Dendritic cell treated with granulocyte-macrophage colony-stimulating factor and Interleukin-4, amounts not matched to agents 40 ng/mL and 50 ng/mL, for 4 days (primary cell): ENCODE measurements at regions not wholly inside any gene's neighbourhood (a gene's known extent, or its start where the extent isn't known, plus 50 kb on each side); places are given as distances from the start of the nearest gene placed in this dataset.
"Not testable (repeated sequence)": the region's sequence is repeated elsewhere in the genome, so short reads cannot be mapped to it uniquely, and the experiment has no call there.

ENCODE experiments used
- H3K27ac Mint-ChIP-seq: one replicate; pipeline ENCODE4 v1.8.0; 2022; ENCODE audit warnings: mild to moderate bottlenecking, mixed read lengths
- H3K27me3 Mint-ChIP-seq: one replicate; pipeline ENCODE4 v1.8.0; 2022; ENCODE audit warnings: mild to moderate bottlenecking, mixed read lengths
- H3K36me3 Mint-ChIP-seq: one replicate; pipeline ENCODE4 v1.8.0; 2022; ENCODE audit warnings: low read depth, mixed read lengths
- H3K4me1 Mint-ChIP-seq: one replicate; pipeline ENCODE4 v1.8.0; 2022; ENCODE audit warnings: low read depth, mixed read lengths
- H3K4me3 Mint-ChIP-seq: one replicate; pipeline ENCODE4 v1.8.0; 2022; ENCODE audit warnings: mild to moderate bottlenecking, moderate library complexity, mixed read lengths
- H3K9me3 Mint-ChIP-seq: one replicate; pipeline ENCODE4 v1.8.0; 2022; ENCODE audit warnings: mixed read lengths
- intact Hi-C: fragments of 100-400 bp; cut with micrococcal nuclease; formaldehyde crosslinking; loops from one replicate; pipeline ENCODE4 v1.15.0; 2022

GRCh38 chr15:20785151-20785936 lies 80.8 kb downstream of the POTEB2 start:
- H3K27ac Mint-ChIP-seq, H3K4me3 Mint-ChIP-seq, intact Hi-C loops, H3K4me1 Mint-ChIP-seq, H3K36me3 Mint-ChIP-seq, H3K9me3 Mint-ChIP-seq, H3K27me3 Mint-ChIP-seq: not testable (repeated sequence)

DNA sequence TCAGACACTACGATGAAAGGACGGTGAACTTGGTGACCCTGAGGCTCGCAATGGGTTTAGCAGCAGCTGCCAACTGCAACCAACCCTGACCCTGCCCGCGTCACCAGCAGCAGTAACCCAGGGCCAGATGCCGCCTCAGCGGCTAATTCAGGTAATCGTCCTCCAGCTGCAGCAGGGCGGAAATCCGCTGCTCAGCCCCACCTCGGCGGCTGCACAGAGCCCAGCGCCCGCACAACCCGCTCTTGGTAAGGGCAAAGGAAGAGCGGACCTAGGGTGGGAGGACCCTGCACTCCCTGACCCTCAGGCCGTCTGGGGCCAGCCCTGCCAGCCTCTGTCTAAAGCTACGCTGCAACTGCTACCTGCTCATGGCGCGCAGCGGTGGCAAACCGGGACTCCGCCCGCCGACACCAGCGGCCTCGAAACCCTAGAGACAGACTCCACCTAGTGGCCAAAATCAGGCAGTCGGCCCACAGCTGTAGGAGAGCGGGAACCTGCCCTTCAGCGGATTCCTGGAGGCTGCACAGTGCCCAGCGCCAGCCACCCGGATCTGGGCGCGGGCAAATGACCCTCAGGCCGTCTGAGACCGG lies 82.4 kb downstream of the POTEB2 start:
- intact Hi-C loops, H3K36me3 Mint-ChIP-seq, H3K27ac Mint-ChIP-seq, H3K4me3 Mint-ChIP-seq, H3K27me3 Mint-ChIP-seq, H3K9me3 Mint-ChIP-seq, H3K4me1 Mint-ChIP-seq: not testable (repeated sequence)

- H3K9me3 Mint-ChIP-seq, intact Hi-C loops, H3K27ac Mint-ChIP-seq, H3K36me3 Mint-ChIP-seq, H3K4me3 Mint-ChIP-seq, H3K4me1 Mint-ChIP-seq, H3K27me3 Mint-ChIP-seq: not testable (repeated sequence)
Measured at GRCh38 chr15:20775412-20775811, 90.7 kb downstream of the POTEB2 start.

DNA sequence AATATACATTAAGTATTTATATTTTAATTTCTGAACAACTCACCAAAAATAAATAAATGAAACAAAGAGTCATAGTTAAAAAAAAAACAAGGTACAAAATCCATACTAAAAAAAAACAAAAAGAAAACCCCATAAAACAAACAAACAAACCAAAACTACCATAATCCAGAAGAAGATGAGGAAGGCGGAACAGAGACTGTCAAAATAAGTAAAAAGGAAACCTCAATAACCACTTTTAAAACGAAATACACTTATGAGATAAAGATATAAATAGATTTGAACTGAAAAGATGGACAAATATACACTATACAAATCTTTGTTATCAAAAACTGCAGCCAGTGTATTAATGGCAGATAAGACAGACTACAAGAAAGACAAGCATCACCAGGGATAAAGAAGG lies 98.2 kb downstream of the POTEB2 start:
- H3K27me3 Mint-ChIP-seq, H3K36me3 Mint-ChIP-seq, H3K4me3 Mint-ChIP-seq, H3K27ac Mint-ChIP-seq, H3K4me1 Mint-ChIP-seq, intact Hi-C loops, H3K9me3 Mint-ChIP-seq: not testable (repeated sequence)

GRCh38 chr15:20762422-20762821 lies 103.7 kb downstream of the POTEB2 start:
- H3K27me3 Mint-ChIP-seq, H3K4me3 Mint-ChIP-seq, H3K9me3 Mint-ChIP-seq, intact Hi-C loops, H3K36me3 Mint-ChIP-seq, H3K4me1 Mint-ChIP-seq, H3K27ac Mint-ChIP-seq: not testable (repeated sequence)

GRCh38 chr15:20756440-20756839 lies 109.7 kb downstream of the POTEB2 start:
- intact Hi-C loops, H3K27ac Mint-ChIP-seq, H3K4me1 Mint-ChIP-seq, H3K27me3 Mint-ChIP-seq, H3K36me3 Mint-ChIP-seq, H3K4me3 Mint-ChIP-seq, H3K9me3 Mint-ChIP-seq: not testable (repeated sequence)

DNA sequence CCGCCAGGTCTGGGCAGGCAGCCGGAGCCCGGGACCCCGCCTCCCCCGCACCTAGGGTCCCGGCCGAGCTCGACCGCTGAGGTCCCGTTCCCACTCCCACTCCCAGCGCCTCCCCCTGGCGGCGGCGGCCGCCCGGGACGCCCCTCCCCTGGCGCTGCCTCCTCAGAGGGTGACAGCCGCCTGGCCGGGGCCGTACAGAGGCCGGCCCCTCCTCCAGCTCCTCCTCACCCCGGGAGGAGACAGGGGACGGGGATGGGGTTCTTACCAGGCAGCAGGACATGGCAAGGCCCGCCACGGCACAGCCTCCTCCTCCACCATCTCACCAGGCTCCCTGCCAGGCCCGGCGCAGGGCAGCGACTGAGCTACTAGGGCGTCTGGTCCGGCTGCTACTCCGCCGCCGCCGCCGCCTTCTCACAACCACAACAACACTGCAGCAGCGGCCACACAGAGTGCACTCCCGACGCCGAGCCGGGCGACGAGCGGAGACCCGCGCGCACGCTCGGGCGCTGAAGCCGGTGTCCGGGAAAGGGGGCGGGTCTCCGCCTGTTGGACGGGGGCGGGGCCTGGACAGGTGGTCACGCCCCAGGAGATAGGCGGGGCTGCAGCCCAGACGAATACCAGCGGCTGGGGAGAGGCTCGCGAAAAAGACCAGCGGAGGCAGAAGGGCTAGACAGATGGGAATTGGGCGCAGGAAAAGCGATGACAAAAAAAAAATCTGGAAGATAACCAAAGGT lies 110.3 kb downstream of the POTEB2 start:
- H3K4me3 Mint-ChIP-seq, result peak overlapping the region; percentile 65
- H3K27me3 Mint-ChIP-seq, H3K4me1 Mint-ChIP-seq, H3K36me3 Mint-ChIP-seq, H3K9me3 Mint-ChIP-seq, intact Hi-C loops, H3K27ac Mint-ChIP-seq: not testable (repeated sequence)

DNA sequence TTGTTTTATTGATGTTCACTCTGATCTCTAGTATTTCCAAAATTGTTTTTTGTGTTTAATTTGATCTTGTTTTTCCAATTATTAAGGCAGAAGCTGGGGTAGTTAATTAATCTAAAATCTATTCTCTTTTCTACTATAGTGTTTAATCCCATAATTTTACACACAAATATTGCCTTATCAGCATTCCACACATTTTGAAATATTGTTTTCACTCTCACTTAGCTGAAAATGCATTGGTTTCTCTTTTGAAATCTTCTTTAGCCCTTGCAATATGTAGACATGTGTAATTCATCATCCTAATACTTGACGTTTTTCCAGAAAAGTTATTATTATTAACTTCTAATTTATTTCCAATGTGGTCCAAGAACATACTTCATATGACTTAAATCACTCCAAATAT lies 132.6 kb downstream of the POTEB2 start:
- H3K27ac Mint-ChIP-seq, intact Hi-C loops, H3K36me3 Mint-ChIP-seq, H3K27me3 Mint-ChIP-seq, H3K4me3 Mint-ChIP-seq, H3K9me3 Mint-ChIP-seq, H3K4me1 Mint-ChIP-seq: not testable (repeated sequence)
